ENCODE measurements at regions not wholly inside any gene's neighbourhood (a gene's known extent, or its start where the extent isn't known, plus 50 kb on each side); places are given as distances from the start of the nearest gene placed in this dataset.

DNA sequence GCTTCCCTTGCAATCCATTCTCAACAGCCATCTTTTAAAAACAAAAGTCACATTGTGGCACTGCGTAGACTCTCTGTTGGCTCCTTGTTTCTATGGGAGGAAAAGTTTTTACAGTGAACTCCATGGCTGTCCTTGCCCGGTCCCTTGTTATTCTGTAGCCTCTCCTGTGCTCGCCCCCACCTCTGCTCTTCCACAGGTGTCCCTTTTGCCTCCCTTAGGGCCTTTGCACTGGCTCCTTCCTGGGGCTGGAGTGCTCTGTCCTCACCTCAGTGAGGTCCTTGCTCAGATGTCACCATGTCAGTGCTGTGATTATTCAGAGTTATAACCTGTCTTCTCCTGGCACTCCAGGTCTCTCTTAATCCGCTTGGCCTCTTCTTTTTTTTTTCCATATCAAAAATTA, 308.8 kb downstream of the DOCK8 start:
- TF ChIP-seq, protein P1, sequence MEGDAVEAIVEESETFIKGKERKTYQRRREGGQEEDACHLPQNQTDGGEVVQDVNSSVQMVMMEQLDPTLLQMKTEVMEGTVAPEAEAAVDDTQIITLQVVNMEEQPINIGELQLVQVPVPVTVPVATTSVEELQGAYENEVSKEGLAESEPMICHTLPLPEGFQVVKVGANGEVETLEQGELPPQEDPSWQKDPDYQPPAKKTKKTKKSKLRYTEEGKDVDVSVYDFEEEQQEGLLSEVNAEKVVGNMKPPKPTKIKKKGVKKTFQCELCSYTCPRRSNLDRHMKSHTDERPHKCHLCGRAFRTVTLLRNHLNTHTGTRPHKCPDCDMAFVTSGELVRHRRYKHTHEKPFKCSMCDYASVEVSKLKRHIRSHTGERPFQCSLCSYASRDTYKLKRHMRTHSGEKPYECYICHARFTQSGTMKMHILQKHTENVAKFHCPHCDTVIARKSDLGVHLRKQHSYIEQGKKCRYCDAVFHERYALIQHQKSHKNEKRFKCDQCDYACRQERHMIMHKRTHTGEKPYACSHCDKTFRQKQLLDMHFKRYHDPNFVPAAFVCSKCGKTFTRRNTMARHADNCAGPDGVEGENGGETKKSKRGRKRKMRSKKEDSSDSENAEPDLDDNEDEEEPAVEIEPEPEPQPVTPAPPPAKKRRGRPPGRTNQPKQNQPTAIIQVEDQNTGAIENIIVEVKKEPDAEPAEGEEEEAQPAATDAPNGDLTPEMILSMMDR (conservative IDR thresholded peaks at IDR 0.05; ENCODE audit: low read length), result no peak
- TF ChIP-seq EZH2phosphoT487 (IDR thresholded peaks at IDR 0.05; ENCODE audit: borderline replicate concordance), result no peak
